Ishikawa (cell line): ENCODE measurements at regions not wholly inside any gene's neighbourhood (a gene's known extent, or its start where the extent isn't known, plus 50 kb on each side); places are given as distances from the start of the nearest gene placed in this dataset.

Source experiments
- CEBPB ChIP-seq: IDR thresholded peaks from 2 replicates; pipeline ENCODE4 v1.6.1; 2012
- CREB1 ChIP-seq: IDR thresholded peaks from 2 replicates; pipeline ENCODE4 v1.6.1; 2012; ENCODE audit warnings: low read depth
- EGR1 ChIP-seq: IDR thresholded peaks from 2 replicates; pipeline ENCODE4 v1.6.1; 2012
- EP300 ChIP-seq: IDR thresholded peaks from 2 replicates; pipeline ENCODE4 v1.6.1; 2012; ENCODE audit warnings: borderline replicate concordance
- FOXM1 ChIP-seq: IDR thresholded peaks from 2 replicates; pipeline ENCODE4 v1.6.1; 2012; ENCODE audit warnings: low read depth, borderline replicate concordance
- NFIC ChIP-seq: IDR thresholded peaks from 2 replicates; pipeline ENCODE4 v1.6.1; 2012
- RAD21 ChIP-seq: IDR thresholded peaks from 2 replicates; pipeline ENCODE4 v1.6.1; 2012; ENCODE audit warnings: low read depth
- TAF1 ChIP-seq: IDR thresholded peaks from 2 replicates; pipeline ENCODE4 v1.6.1; 2012; ENCODE audit warnings: low read depth, mild to moderate bottlenecking
- TCF12 ChIP-seq: IDR thresholded peaks from 2 replicates; pipeline ENCODE4 v1.6.1; 2012; ENCODE audit warnings: low read depth
- TEAD4 ChIP-seq: IDR thresholded peaks from 2 replicates; pipeline ENCODE4 v1.6.1; 2012
- YY1 ChIP-seq: IDR thresholded peaks from 2 replicates; pipeline ENCODE4 v1.6.1; 2012; ENCODE audit warnings: low read depth
- ZBTB7A ChIP-seq: IDR thresholded peaks from 2 replicates; pipeline ENCODE4 v1.6.1; 2012; ENCODE audit warnings: low read depth
- TF ChIP-seq, protein P1 (sequence below): IDR thresholded peaks from 2 replicates; pipeline ENCODE4 v1.6.1; 2012; ENCODE audit warnings: low read depth, mild to moderate bottlenecking
- TF ChIP-seq, protein P2 (sequence below): IDR thresholded peaks from 2 replicates; pipeline ENCODE4 v1.6.1; 2012
- TF ChIP-seq, protein P3 (sequence below): IDR thresholded peaks from 2 replicates; pipeline ENCODE4 v1.6.1; 2012

DNA sequence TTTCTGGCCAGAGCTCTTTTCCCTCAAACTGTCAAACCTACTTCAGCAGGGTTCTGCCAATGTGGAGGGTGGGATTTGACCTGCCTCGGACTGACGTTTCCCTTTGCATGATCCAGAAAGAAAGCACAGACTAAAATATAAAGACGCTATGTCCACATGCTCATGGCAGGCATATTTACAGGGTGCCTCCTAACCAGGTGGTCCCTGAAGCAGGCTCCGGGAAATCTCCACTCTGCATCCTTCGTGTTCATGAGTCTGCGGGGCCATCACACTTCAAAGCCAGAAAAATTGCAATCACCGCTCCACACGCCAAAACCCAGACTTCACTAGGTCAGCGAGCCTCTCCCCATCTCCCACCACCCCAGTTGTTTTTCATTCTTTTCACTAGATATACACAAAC, 143.3 kb upstream of the IGF1R start:
- TF ChIP-seq FOXM1 (no peak), EGR1 (no peak), TCF12 (no peak), ZBTB7A (no peak), TAF1 (no peak), YY1 (no peak), TEAD4 (no peak), CREB1 (no peak), CEBPB (no peak), EP300 (no peak), NFIC (no peak)
- TF ChIP-seq, protein P1, sequence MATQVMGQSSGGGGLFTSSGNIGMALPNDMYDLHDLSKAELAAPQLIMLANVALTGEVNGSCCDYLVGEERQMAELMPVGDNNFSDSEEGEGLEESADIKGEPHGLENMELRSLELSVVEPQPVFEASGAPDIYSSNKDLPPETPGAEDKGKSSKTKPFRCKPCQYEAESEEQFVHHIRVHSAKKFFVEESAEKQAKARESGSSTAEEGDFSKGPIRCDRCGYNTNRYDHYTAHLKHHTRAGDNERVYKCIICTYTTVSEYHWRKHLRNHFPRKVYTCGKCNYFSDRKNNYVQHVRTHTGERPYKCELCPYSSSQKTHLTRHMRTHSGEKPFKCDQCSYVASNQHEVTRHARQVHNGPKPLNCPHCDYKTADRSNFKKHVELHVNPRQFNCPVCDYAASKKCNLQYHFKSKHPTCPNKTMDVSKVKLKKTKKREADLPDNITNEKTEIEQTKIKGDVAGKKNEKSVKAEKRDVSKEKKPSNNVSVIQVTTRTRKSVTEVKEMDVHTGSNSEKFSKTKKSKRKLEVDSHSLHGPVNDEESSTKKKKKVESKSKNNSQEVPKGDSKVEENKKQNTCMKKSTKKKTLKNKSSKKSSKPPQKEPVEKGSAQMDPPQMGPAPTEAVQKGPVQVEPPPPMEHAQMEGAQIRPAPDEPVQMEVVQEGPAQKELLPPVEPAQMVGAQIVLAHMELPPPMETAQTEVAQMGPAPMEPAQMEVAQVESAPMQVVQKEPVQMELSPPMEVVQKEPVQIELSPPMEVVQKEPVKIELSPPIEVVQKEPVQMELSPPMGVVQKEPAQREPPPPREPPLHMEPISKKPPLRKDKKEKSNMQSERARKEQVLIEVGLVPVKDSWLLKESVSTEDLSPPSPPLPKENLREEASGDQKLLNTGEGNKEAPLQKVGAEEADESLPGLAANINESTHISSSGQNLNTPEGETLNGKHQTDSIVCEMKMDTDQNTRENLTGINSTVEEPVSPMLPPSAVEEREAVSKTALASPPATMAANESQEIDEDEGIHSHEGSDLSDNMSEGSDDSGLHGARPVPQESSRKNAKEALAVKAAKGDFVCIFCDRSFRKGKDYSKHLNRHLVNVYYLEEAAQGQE: no peak
- TF ChIP-seq, protein P2, sequence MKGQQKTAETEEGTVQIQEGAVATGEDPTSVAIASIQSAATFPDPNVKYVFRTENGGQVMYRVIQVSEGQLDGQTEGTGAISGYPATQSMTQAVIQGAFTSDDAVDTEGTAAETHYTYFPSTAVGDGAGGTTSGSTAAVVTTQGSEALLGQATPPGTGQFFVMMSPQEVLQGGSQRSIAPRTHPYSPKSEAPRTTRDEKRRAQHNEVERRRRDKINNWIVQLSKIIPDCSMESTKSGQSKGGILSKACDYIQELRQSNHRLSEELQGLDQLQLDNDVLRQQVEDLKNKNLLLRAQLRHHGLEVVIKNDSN: no peak

DNA sequence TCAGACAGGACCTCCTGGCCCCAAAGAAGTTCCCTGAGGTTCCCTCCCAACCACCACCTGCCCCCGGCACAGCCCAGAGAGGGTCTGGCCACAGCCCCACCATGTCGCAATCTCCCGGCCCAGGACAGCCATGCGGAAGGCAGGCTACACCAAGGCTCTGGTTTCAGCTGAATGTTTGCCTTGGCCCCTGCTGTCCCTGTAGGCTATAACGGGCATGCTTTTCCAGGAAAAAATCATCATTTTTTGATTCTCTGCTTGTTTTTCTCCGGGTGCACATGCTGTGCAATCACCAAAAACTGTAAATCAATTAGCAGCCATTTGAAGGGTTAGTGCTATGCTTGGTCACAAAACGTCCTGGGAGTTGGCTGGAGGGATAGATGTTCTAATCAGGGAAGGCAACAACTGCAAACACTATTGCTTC, 142.7 kb upstream of the IGF1R start:
- no peak for TF ChIP-seq CREB1
- TF ChIP-seq TAF1: no peak
- TF ChIP-seq RAD21: no peak
- no peak for TF ChIP-seq NFIC
- no peak for TF ChIP-seq CEBPB
- TF ChIP-seq, protein P3, sequence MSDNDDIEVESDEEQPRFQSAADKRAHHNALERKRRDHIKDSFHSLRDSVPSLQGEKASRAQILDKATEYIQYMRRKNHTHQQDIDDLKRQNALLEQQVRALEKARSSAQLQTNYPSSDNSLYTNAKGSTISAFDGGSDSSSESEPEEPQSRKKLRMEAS: no peak
- no peak for TF ChIP-seq TEAD4
- no peak for TF ChIP-seq ZBTB7A
- no peak for TF ChIP-seq EP300
- TF ChIP-seq FOXM1: no peak
- no peak for TF ChIP-seq EGR1
- TF ChIP-seq, protein P1: no peak
- no peak for TF ChIP-seq YY1
- TF ChIP-seq TCF12: no peak
- TF ChIP-seq, protein P2: no peak

DNA sequence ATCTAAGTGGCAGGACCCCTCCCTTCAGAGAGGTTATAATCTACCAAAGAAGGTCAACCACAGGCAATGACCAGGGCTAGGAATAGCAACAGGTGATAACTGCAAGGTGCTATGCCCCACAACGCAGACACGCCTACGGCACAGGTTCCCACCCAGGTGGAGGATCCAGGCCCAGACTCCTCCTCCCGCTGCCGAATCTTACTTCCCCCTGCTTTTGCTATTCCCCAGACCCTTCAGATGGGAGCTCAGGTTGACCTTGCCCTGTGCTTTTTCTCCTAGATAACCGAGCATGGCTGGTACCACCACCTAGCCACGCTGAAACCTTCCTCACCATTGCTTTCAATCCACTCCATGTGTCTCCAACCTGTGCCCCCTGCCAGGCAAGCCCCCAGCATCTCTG, 142.2 kb upstream of the IGF1R start:
- TF ChIP-seq EGR1 (no peak), CREB1 (no peak), NFIC (no peak), ZBTB7A (no peak), YY1 (no peak), TAF1 (no peak), RAD21 (no peak), TCF12 (no peak), EP300 (no peak), FOXM1 (no peak), TEAD4 (no peak), CEBPB (no peak)
- TF ChIP-seq, protein P2: no peak
- TF ChIP-seq, protein P3: no peak
- TF ChIP-seq, protein P1: no peak

DNA sequence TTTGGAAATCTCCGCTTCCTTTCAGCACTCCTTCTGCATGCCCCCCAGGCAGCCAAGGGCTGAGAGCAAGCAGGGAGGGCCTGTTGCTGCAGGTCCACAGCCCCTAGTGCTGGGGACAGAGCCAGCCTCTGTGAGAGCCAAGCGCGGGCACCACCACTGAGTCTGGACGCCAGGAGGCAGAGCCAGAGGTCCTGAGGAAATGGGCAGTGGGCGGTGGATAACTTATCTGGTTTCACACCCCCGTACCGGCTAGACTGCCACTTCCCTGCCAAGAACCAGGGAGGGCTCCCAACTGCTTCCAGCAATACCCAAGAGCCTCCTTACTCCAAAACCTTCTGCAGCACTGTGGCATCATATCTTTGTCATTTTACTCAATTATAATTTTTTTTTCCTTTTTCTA, 141.6 kb upstream of the IGF1R start:
- TF ChIP-seq TEAD4 (no peak), CEBPB (no peak)
- TF ChIP-seq, protein P1: no peak
